Loucy (cell line): ENCODE measurements at regions not wholly inside any gene's neighbourhood (a gene's known extent, or its start where the extent isn't known, plus 50 kb on each side); places are given as distances from the start of the nearest gene placed in this dataset.

Source experiments
- EZH2phosphoT487 ChIP-seq: fragments of 200-600 bp; IDR thresholded peaks from 2 replicates; pipeline ENCODE4 v1.6.1; 2018; ENCODE audit warnings: antibody characterized with exemption, mild to moderate bottlenecking, moderate library complexity, borderline replicate concordance
- TF ChIP-seq, protein P1 (sequence below): fragments of 200-600 bp; sonication (generic); conservative IDR thresholded peaks from 2 replicates; pipeline ENCODE4 v1.5.1; 2014; ENCODE audit warnings: mild to moderate bottlenecking, antibody characterized with exemption, low read length

DNA sequence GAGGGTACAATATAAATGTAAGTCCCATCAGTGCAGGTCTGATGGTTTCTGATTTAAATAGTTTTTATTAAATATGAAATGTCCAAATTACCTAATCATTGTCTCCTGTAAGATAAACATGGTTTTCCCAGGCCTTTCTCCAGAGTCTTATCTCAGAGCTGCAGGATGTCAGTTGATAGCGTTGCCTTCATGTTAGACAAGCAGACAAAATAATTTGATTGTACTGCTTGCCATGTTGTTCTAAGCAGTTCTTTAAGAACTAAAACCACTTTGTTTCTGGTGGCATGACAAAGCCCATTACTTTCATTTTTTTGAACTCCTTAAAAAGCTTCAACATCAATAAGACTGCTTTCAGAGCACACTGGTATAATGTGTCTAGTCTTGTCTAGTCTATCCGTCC lies 1073.5 kb downstream of the MAT2B start:
- TF ChIP-seq, protein P1, sequence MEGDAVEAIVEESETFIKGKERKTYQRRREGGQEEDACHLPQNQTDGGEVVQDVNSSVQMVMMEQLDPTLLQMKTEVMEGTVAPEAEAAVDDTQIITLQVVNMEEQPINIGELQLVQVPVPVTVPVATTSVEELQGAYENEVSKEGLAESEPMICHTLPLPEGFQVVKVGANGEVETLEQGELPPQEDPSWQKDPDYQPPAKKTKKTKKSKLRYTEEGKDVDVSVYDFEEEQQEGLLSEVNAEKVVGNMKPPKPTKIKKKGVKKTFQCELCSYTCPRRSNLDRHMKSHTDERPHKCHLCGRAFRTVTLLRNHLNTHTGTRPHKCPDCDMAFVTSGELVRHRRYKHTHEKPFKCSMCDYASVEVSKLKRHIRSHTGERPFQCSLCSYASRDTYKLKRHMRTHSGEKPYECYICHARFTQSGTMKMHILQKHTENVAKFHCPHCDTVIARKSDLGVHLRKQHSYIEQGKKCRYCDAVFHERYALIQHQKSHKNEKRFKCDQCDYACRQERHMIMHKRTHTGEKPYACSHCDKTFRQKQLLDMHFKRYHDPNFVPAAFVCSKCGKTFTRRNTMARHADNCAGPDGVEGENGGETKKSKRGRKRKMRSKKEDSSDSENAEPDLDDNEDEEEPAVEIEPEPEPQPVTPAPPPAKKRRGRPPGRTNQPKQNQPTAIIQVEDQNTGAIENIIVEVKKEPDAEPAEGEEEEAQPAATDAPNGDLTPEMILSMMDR: no peak
- no peak for TF ChIP-seq EZH2phosphoT487
